Hepatocyte (in vitro differentiated cells): ENCODE measurements at regions not wholly inside any gene's neighbourhood (a gene's known extent, or its start where the extent isn't known, plus 50 kb on each side); places are given as distances from the start of the nearest gene placed in this dataset.

Experiments used
- DNase-seq: peaks from one replicate; pipeline ENCODE4 v3.0.0-alpha.2; 2016; ENCODE audit warnings: low spot score
- H2AFZ ChIP-seq: fragments of 200-600 bp; sonication (generic); 2 replicates; pipeline ENCODE4 v1.6.0; 2016; ENCODE audit warnings: antibody characterized with exemption, mild to moderate bottlenecking
- H3K27ac ChIP-seq: fragments of 200-600 bp; sonication (generic); 2 replicates; pipeline ENCODE4 v1.5.1; 2016; ENCODE audit warnings: mild to moderate bottlenecking
- H3K27me3 ChIP-seq: fragments of 200-600 bp; sonication (generic); 2 replicates; pipeline ENCODE4 v1.6.1; 2016
- H3K36me3 ChIP-seq: fragments of 200-600 bp; sonication (generic); replicated peaks from 2 replicates; pipeline ENCODE4 v1.5.1; 2016; ENCODE audit warnings: low read depth; ENCODE audit not compliant: insufficient read depth
- H3K4me1 ChIP-seq: fragments of 200-600 bp; sonication (generic); 2 replicates; pipeline ENCODE4 v1.5.1; 2016; ENCODE audit warnings: mild to moderate bottlenecking, moderate library complexity; ENCODE audit not compliant: insufficient read depth
- H3K4me2 ChIP-seq: fragments of 200-600 bp; sonication (generic); 2 replicates; pipeline ENCODE4 v1.6.0; 2016
- H3K4me3 ChIP-seq: fragments of 200-600 bp; sonication (generic); 2 replicates; pipeline ENCODE4 v1.5.1; 2016; ENCODE audit warnings: mild to moderate bottlenecking
- H3K79me2 ChIP-seq: fragments of 200-600 bp; sonication (generic); 2 replicates; pipeline ENCODE4 v1.6.0; 2017; ENCODE audit warnings: mild to moderate bottlenecking
- H3K9me2 ChIP-seq: fragments of 200-600 bp; sonication (generic); replicated peaks from 2 replicates; pipeline ENCODE4 v1.6.0; 2017; ENCODE audit warnings: mild to moderate bottlenecking; ENCODE audit not compliant: insufficient read depth
- H3K9me3 ChIP-seq: fragments of 200-600 bp; sonication (generic); 2 replicates; pipeline ENCODE4 v1.5.1; 2016; ENCODE audit warnings: low read depth, mild to moderate bottlenecking
- H4K20me1 ChIP-seq: fragments of 200-600 bp; sonication (generic); 2 replicates; pipeline ENCODE4 v1.6.0; 2016; ENCODE audit warnings: mild to moderate bottlenecking; ENCODE audit not compliant: insufficient read depth, poor library complexity, severe bottlenecking
- EZH2 ChIP-seq: fragments of 200-600 bp; sonication (generic); IDR thresholded peaks from 2 replicates; pipeline ENCODE4 v1.6.1; 2016; ENCODE audit warnings: antibody characterized with exemption, mild to moderate bottlenecking, borderline replicate concordance
- EZH2phosphoT487 ChIP-seq: fragments of 200-600 bp; sonication (generic); IDR thresholded peaks from one replicate; pipeline ENCODE4 v1.6.1; 2018; ENCODE audit warnings: antibody characterized with exemption, mild to moderate bottlenecking, low read depth, moderate library complexity; ENCODE audit not compliant: unreplicated experiment, severe bottlenecking
- WGBS: methylation state at CpG from one replicate; pipeline ENCODE4 v1.1.6; 2016; ENCODE audit warnings: low lambda C conversion rate; ENCODE audit errors: missing lambda C conversion rate; 5-methylcytosine and 5-hydroxymethylcytosine counted together
- TF ChIP-seq, protein P1 (sequence below): fragments of 200-600 bp; sonication (generic); IDR thresholded peaks from 2 replicates; pipeline ENCODE4 v1.5.1; 2016; ENCODE audit warnings: antibody characterized with exemption, mild to moderate bottlenecking; ENCODE audit not compliant: poor library complexity

GRCh38 chr9:85278769-85279168 lies 463.0 kb downstream of the AGTPBP1 start:
- WGBS, result 86% methylated on average over 4 of the region's 4 CpGs
- TF ChIP-seq EZH2, result no peak
- H2AFZ ChIP-seq, result no peak overlapping the region
- H3K27me3 ChIP-seq, result peaks cover 3% of the 10 kb centered on the region
- no peaks in the 10 kb centered on the region for H3K36me3 ChIP-seq
- no peaks in the 10 kb centered on the region for H3K9me3 ChIP-seq
- H3K79me2 ChIP-seq, result no peaks in the 10 kb centered on the region
- H4K20me1 ChIP-seq, result no peaks in the 10 kb centered on the region
- no peak overlapping the region for H3K4me2 ChIP-seq
- H3K4me1 ChIP-seq, result no peaks in the 10 kb centered on the region
- H3K4me3 ChIP-seq, result no peak overlapping the region
- H3K27ac ChIP-seq, result no peak overlapping the region
- no peaks in the 10 kb centered on the region for H3K9me2 ChIP-seq
- no peak for DNase-seq

GRCh38 chr9:85276741-85277140 lies 465.0 kb downstream of the AGTPBP1 start:
- Histone ChIP-seq H4K20me1 (no peaks in the 10 kb centered on the region), H3K9me3 (no peaks in the 10 kb centered on the region), H3K4me1 (no peaks in the 10 kb centered on the region), H3K4me3 (no peak overlapping the region), H3K9me2 (no peaks in the 10 kb centered on the region), H3K27ac (no peak overlapping the region), H3K4me2 (peak overlapping the region; percentile 30), H3K27me3 (peaks cover 14% of the 10 kb centered on the region), H2AFZ (no peak overlapping the region), H3K79me2 (no peaks in the 10 kb centered on the region), H3K36me3 (no peaks in the 10 kb centered on the region)
- WGBS, result 51% methylated on average over 4 of the region's 4 CpGs
- TF ChIP-seq, protein P1, sequence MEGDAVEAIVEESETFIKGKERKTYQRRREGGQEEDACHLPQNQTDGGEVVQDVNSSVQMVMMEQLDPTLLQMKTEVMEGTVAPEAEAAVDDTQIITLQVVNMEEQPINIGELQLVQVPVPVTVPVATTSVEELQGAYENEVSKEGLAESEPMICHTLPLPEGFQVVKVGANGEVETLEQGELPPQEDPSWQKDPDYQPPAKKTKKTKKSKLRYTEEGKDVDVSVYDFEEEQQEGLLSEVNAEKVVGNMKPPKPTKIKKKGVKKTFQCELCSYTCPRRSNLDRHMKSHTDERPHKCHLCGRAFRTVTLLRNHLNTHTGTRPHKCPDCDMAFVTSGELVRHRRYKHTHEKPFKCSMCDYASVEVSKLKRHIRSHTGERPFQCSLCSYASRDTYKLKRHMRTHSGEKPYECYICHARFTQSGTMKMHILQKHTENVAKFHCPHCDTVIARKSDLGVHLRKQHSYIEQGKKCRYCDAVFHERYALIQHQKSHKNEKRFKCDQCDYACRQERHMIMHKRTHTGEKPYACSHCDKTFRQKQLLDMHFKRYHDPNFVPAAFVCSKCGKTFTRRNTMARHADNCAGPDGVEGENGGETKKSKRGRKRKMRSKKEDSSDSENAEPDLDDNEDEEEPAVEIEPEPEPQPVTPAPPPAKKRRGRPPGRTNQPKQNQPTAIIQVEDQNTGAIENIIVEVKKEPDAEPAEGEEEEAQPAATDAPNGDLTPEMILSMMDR, result no peak
- TF ChIP-seq EZH2 (no peak), EZH2phosphoT487 (no peak)
- DNase-seq, result no peak

- Histone ChIP-seq H3K4me2 (no peak overlapping the region), H3K36me3 (no peaks in the 10 kb centered on the region), H2AFZ (no peak overlapping the region), H3K9me3 (no peaks in the 10 kb centered on the region), H3K27me3 (peaks cover 30% of the 10 kb centered on the region), H3K79me2 (no peaks in the 10 kb centered on the region), H4K20me1 (no peaks in the 10 kb centered on the region), H3K4me1 (no peaks in the 10 kb centered on the region), H3K9me2 (no peaks in the 10 kb centered on the region), H3K4me3 (no peak overlapping the region), H3K27ac (no peak overlapping the region)
- 87% methylated on average over 7 of the region's 7 CpGs for WGBS
- TF ChIP-seq, protein P1, result no peak
- TF ChIP-seq EZH2phosphoT487 (no peak), EZH2 (no peak)
- DNase-seq, result no peak
These were observed 471.9 kb downstream of the AGTPBP1 start for GRCh38 chr9:85269811-85270210.

DNA sequence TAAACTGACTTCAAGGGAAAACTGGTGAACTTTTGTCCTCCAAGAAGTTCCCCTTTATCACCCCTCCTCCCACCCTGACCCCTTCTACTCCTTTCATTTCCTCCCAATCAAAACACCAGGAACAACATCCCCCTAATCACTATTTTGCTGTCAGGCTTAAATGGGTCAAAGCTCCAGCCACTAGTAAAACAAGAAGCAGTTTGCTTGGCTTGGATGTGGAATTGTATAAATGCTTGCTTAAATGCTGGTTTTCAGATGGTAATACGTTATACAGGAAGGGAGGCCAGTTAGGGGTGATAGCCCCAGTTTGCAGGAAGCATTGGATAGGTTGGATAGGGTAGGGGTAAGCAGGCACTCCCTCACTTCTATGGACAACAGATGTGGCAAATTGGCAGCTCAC lies 473.6 kb downstream of the AGTPBP1 start:
- no peaks in the 10 kb centered on the region for H3K9me3 ChIP-seq
- no peaks in the 10 kb centered on the region for H3K36me3 ChIP-seq
- no peaks in the 10 kb centered on the region for H3K4me1 ChIP-seq
- WGBS, result 45% methylated on average over 1 of the region's 1 CpG
- no peaks in the 10 kb centered on the region for H4K20me1 ChIP-seq
- H3K79me2 ChIP-seq, result no peaks in the 10 kb centered on the region
- no peak overlapping the region for H3K4me2 ChIP-seq
- H3K4me3 ChIP-seq, result no peak overlapping the region
- TF ChIP-seq, protein P1, result no peak
- TF ChIP-seq EZH2 (no peak), EZH2phosphoT487 (no peak)
- no peaks in the 10 kb centered on the region for H3K9me2 ChIP-seq
- H2AFZ ChIP-seq, result no peak overlapping the region
- DNase-seq, result no peak
- no peak overlapping the region for H3K27ac ChIP-seq
- H3K27me3 ChIP-seq, result peaks cover 25% of the 10 kb centered on the region
